IPS DF 19.7 (cell line): ENCODE measurements at regions not wholly inside any gene's neighbourhood (a gene's known extent, or its start where the extent isn't known, plus 50 kb on each side); places are given as distances from the start of the nearest gene placed in this dataset.
"Not testable (repeated sequence)": the region's sequence is repeated elsewhere in the genome, so short reads cannot be mapped to it uniquely, and the experiment has no call there.

Experiments used
- DNase-seq: peaks from one replicate; pipeline ENCODE4 v3.0.0-alpha.2; 2013; ENCODE audit warnings: low read depth, low spot score

- DNase-seq, result not testable (repeated sequence)
Observed at GRCh38 chr10:53342531-53342930, 569.9 kb upstream of the MBL2 start.

GRCh38 chr10:53338199-53338598 is 565.6 kb upstream of the MBL2 start:
- not testable (repeated sequence) for DNase-seq

GRCh38 chr10:53335803-53336422 is 563.3 kb upstream of the MBL2 start:
- not testable (repeated sequence) for DNase-seq

GRCh38 chr10:53331460-53331859 is 558.9 kb upstream of the MBL2 start:
- no peak for DNase-seq

GRCh38 chr10:53326401-53327305 is 554.1 kb upstream of the MBL2 start:
- not testable (repeated sequence) for DNase-seq

- DNase-seq, result no peak
Observed at GRCh38 chr10:53325066-53325465, 552.5 kb upstream of the MBL2 start.

- DNase-seq, result no peak
Observed at GRCh38 chr10:53315709-53316108, 543.1 kb upstream of the MBL2 start.

GRCh38 chr10:53314876-53315275 is 542.3 kb upstream of the MBL2 start:
- DNase-seq, result no peak

GRCh38 chr10:53298443-53298842 is 525.9 kb upstream of the MBL2 start:
- DNase-seq, result no peak

- DNase-seq, result no peak
Observed at GRCh38 chr10:53284615-53285182, 512.1 kb upstream of the MBL2 start.

GRCh38 chr10:53276797-53277196 is 504.2 kb upstream of the MBL2 start:
- no peak for DNase-seq

GRCh38 chr10:53269482-53269881 is 496.9 kb upstream of the MBL2 start:
- DNase-seq, result no peak

GRCh38 chr10:53260213-53260612 is 487.6 kb upstream of the MBL2 start:
- DNase-seq, result no peak

- DNase-seq, result peak; percentile 91
Observed at GRCh38 chr10:53256623-53257022, 484.0 kb upstream of the MBL2 start.

GRCh38 chr10:53255661-53256205 is 483.1 kb upstream of the MBL2 start:
- DNase-seq, result no peak

GRCh38 chr10:53253221-53253620 is 480.6 kb upstream of the MBL2 start:
- DNase-seq, result no peak

GRCh38 chr10:53239873-53240272 is 467.3 kb upstream of the MBL2 start:
- no peak for DNase-seq

GRCh38 chr10:53236941-53237340 is 464.4 kb upstream of the MBL2 start:
- no peak for DNase-seq

GRCh38 chr10:53233749-53234148 is 461.2 kb upstream of the MBL2 start:
- DNase-seq, result no peak

GRCh38 chr10:53230651-53231050 is 458.1 kb upstream of the MBL2 start:
- DNase-seq, result no peak

GRCh38 chr10:53223851-53224250 is 451.3 kb upstream of the MBL2 start:
- peak; percentile 23 for DNase-seq

GRCh38 chr10:53222806-53223205 is 450.2 kb upstream of the MBL2 start:
- no peak for DNase-seq
